Peyer's patch (tissue), 4 donors: ENCODE measurements at regions not wholly inside any gene's neighbourhood (a gene's known extent, or its start where the extent isn't known, plus 50 kb on each side); places are given as distances from the start of the nearest gene placed in this dataset.

ENCODE experiments used
- POLR2A ChIP-seq, 2 donors: fragments of 450-650 bp; IDR thresholded peaks; one replicate each; pipeline ENCODE4 v1.5.1; 2017; ENCODE audit warnings: antibody characterized with exemption in 2 of 2, mild to moderate bottlenecking in 2 of 2, moderate library complexity in 2 of 2
- TF ChIP-seq, protein P1 (sequence below), 6 experiments: fragments of 450-650 bp in 4 of 6; fragments of 200-600 bp in 2 of 6; sonication (generic) in 1 of 6; IDR thresholded peaks; one replicate each; pipeline ENCODE4 v1.5.1; 2017 to 2019; ENCODE audit warnings: antibody characterized with exemption in 6 of 6, mild to moderate bottlenecking in 3 of 6, moderate library complexity in 1 of 6

DNA sequence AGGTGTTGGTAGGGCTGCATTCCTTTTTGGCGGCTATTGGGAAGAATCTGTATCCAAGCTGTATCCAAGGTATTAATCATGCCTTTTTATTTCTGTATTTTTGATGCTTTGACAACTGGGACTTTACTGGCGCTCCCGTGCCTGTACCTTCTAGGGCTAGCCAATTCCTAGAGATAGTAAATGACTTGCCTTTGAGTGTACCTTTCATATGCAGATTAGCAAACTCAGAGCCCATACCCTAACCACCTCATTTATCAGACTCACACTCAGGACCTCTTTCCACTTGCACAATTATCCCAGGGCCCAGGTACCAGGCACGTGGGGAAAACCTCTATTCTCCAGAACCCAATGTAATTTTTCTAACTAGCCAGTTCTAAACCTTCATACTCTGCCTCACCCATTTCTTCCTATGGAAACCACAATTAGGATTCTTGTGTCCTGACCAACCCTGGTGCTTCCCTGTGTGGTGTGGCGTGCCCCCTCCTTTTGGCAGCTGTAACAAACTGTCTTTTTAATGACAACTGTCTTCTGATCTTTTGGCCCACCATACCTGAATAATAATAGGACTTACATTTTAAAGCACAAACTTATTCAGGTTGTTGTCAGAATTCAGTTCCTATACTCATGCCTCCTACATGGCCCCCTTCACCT is 65.8 kb upstream of the PNPT1 start:
- TF ChIP-seq, protein P1, sequence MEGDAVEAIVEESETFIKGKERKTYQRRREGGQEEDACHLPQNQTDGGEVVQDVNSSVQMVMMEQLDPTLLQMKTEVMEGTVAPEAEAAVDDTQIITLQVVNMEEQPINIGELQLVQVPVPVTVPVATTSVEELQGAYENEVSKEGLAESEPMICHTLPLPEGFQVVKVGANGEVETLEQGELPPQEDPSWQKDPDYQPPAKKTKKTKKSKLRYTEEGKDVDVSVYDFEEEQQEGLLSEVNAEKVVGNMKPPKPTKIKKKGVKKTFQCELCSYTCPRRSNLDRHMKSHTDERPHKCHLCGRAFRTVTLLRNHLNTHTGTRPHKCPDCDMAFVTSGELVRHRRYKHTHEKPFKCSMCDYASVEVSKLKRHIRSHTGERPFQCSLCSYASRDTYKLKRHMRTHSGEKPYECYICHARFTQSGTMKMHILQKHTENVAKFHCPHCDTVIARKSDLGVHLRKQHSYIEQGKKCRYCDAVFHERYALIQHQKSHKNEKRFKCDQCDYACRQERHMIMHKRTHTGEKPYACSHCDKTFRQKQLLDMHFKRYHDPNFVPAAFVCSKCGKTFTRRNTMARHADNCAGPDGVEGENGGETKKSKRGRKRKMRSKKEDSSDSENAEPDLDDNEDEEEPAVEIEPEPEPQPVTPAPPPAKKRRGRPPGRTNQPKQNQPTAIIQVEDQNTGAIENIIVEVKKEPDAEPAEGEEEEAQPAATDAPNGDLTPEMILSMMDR (IDR thresholded peaks at IDR 0.05): no peak
- TF ChIP-seq POLR2A (IDR thresholded peaks at IDR 0.05): no peak
